Gastroesophageal sphincter (tissue), 4 donors: ENCODE measurements at regions not wholly inside any gene's neighbourhood (a gene's known extent, or its start where the extent isn't known, plus 50 kb on each side); places are given as distances from the start of the nearest gene placed in this dataset.

Source experiments
- ATAC-seq: fragments of 150-250 bp; one replicate; pipeline ENCODE4 v1.9.1; 2016; ENCODE audit warnings: mild to moderate bottlenecking, moderate library complexity
- H3K27ac ChIP-seq, 4 donors: fragments of 200-600 bp; sonication (generic) in 3 of 4; 1 replicate in 3 of 4; 2 replicates in 1 of 4; pipeline ENCODE4 v1.5.1; 2016 to 2019
- H3K27me3 ChIP-seq: fragments of 200-600 bp; sonication (generic); one replicate; pipeline ENCODE4 v1.5.1; 2019
- H3K36me3 ChIP-seq, 2 donors: fragments of 200-600 bp; sonication (generic); one replicate each; pipeline ENCODE4 v1.5.1; 2019; ENCODE audit warnings: control low read depth in 1 of 2
- H3K4me1 ChIP-seq, 3 donors: fragments of 200-600 bp; sonication (generic); 1 replicate in 2 of 3; 2 replicates in 1 of 3; pipeline ENCODE4 v1.5.1; 2016 to 2019; ENCODE audit warnings: control low read depth in 2 of 3
- H3K4me3 ChIP-seq, 2 donors: fragments of 200-600 bp; sonication (generic); one replicate each; pipeline ENCODE4 v1.5.1; 2019; ENCODE audit warnings: mild to moderate bottlenecking in 1 of 2, moderate library complexity in 1 of 2
- H3K9me3 ChIP-seq, 3 donors: fragments of 200-600 bp; sonication (generic); one replicate each; pipeline ENCODE4 v1.5.1; 2017 to 2019; ENCODE audit warnings: control low read depth in 2 of 3
- EP300 ChIP-seq: sonication (generic); formaldehyde crosslinking; IDR thresholded peaks from one replicate; pipeline ENCODE4 v1.6.1; 2017; ENCODE audit warnings: antibody characterized with exemption, mild to moderate bottlenecking
- POLR2A ChIP-seq, 2 donors: fragments of 450-650 bp; IDR thresholded peaks; one replicate each; pipeline ENCODE4 v1.6.1; 2017; ENCODE audit warnings: antibody characterized with exemption in 2 of 2, mild to moderate bottlenecking in 2 of 2, moderate library complexity in 1 of 2
- POLR2AphosphoS5 ChIP-seq: sonication (generic); formaldehyde crosslinking; IDR thresholded peaks from one replicate; pipeline ENCODE4 v1.6.1; 2017; ENCODE audit warnings: antibody characterized with exemption
- WGBS, 2 donors: methylation state at CpG; one replicate each; pipeline ENCODE4 v1.1.5; 2018; ENCODE audit warnings: low coverage in 1 of 2; 5-methylcytosine and 5-hydroxymethylcytosine counted together
- TF ChIP-seq, protein P1 (sequence below), 4 experiments: fragments of 200-600 bp in 2 of 4; fragments of 450-650 bp in 2 of 4; sonication (generic) in 1 of 4; IDR thresholded peaks; one replicate each; pipeline ENCODE4 v1.5.1; 2017 to 2019; ENCODE audit warnings: antibody characterized with exemption in 4 of 4, mild to moderate bottlenecking in 2 of 4, moderate library complexity in 2 of 4

DNA sequence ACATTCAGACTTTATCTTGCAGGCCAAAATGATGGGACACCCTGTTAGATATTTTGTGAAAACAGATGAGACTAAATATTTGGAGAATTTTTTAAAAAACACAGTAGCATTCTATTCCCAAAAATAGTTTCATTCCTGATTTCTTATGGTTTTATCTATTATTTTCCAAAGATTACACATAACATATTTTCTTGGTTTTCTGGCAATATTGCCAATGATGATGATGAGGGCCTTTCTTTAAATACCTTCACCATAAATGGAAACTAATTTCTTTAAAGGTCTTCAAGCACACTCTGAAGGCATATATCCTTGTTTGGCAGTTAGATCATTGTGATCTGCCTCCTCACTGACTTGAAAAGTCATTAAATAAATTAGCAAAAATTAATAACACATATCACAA, 522.3 kb upstream of the LUZP2 start:
- ATAC-seq: no peak
- Histone ChIP-seq H3K27me3 (no peaks in the 10 kb centered on the region), H3K9me3 (no peaks in the 10 kb centered on the region), H3K4me1 (no peaks in the 10 kb centered on the region), H3K4me3 (no peak overlapping the region), H3K27ac (no peak overlapping the region), H3K36me3 (no peaks in the 10 kb centered on the region)
- TF ChIP-seq, protein P1, sequence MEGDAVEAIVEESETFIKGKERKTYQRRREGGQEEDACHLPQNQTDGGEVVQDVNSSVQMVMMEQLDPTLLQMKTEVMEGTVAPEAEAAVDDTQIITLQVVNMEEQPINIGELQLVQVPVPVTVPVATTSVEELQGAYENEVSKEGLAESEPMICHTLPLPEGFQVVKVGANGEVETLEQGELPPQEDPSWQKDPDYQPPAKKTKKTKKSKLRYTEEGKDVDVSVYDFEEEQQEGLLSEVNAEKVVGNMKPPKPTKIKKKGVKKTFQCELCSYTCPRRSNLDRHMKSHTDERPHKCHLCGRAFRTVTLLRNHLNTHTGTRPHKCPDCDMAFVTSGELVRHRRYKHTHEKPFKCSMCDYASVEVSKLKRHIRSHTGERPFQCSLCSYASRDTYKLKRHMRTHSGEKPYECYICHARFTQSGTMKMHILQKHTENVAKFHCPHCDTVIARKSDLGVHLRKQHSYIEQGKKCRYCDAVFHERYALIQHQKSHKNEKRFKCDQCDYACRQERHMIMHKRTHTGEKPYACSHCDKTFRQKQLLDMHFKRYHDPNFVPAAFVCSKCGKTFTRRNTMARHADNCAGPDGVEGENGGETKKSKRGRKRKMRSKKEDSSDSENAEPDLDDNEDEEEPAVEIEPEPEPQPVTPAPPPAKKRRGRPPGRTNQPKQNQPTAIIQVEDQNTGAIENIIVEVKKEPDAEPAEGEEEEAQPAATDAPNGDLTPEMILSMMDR (IDR thresholded peaks at IDR 0.05): no peak
- TF ChIP-seq EP300 (no peak), POLR2A (IDR thresholded peaks at IDR 0.05) (no peak), POLR2AphosphoS5 (no peak)

DNA sequence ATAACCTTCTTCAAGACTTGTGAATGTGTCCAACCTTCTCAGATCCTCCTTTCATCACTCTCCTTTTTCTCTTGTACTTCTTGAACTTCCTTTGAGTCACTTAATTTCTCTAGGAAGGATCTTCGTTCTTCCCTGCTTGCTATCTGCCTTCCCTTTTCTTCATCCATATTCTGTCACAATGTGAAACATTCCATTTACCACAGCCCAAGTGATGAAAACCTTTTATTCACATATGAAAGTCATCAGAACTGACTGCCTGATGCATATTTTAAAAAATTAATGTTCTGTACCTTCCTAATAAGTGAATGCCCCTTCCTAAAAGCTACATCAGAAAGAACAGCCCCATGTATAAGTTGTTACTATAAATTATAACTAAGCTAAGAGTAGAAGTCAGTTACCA, 520.4 kb upstream of the LUZP2 start:
- no peaks in the 10 kb centered on the region for H3K9me3 ChIP-seq
- 30 to 100% methylated on average over 1 of the region's 1 CpG for WGBS, 2 donors
- H3K27me3 ChIP-seq: no peaks in the 10 kb centered on the region
- no peaks in the 10 kb centered on the region for H3K36me3 ChIP-seq
- H3K4me3 ChIP-seq: no peak overlapping the region
- no peaks in the 10 kb centered on the region for H3K4me1 ChIP-seq
- H3K27ac ChIP-seq: no peak overlapping the region
- TF ChIP-seq POLR2AphosphoS5: no peak
- no peak for ATAC-seq

DNA sequence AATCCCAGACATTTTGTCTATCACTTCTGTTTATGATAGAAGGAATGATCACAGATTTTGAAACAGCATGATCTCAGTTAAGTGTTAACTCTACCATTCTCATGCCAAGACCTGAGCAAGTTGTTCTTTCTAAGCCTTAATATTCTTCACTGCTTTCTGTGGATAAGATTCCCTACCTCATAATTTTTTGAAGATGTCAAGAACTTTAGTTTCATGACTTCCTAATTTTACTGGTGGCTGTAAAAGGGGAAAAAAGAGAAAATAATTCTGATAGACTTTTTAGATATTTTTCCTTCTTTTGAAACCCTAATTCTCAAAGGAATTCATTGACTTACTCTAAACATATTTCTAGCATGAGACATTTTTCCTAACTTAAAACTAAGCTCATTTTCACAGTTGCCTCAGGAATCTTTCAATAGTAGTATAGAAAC, 520.0 kb upstream of the LUZP2 start:
- no peak for ATAC-seq
- TF ChIP-seq POLR2A (IDR thresholded peaks at IDR 0.05) (no peak), EP300 (no peak), POLR2AphosphoS5 (no peak)

DNA sequence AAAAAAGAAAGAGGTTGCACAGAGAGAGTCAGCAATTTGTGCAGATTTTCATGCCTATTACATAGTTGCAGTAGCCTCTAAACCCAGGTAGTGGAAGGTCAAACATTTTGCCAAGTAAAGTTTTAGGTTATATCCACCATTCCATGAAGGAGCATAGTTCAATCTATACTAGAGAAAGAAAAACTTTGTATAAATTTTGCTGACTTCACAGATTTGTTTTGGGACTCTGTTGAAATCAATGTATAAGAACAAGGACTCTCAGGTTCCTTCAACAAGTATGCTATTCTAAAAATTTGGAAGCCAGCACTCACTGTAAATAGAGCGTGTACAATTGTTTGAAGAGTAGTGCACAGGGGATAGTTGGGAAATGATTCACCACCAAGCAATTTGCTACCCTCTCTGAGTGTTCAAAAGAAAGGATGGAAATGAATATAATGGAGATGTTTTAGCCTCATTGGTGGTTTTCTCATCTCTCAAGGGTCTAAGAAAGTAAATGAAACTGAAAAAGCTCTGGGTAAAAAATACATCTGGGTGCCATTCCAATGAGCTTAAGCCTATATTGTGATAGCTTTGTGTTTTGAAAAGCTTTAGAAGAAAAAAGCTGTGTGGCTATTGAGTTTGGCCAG, 508.4 kb upstream of the LUZP2 start:
- no peak for ATAC-seq
- H3K27ac ChIP-seq: no peak overlapping the region
- no peak overlapping the region for H3K4me3 ChIP-seq
- H3K9me3 ChIP-seq: no peaks in the 10 kb centered on the region
- TF ChIP-seq POLR2AphosphoS5: no peak
- TF ChIP-seq POLR2A (IDR thresholded peaks at IDR 0.05): no peak
- TF ChIP-seq, protein P1 (IDR thresholded peaks at IDR 0.05): no peak
- no peak for TF ChIP-seq EP300
- no peaks in the 10 kb centered on the region for H3K36me3 ChIP-seq
- no peaks in the 10 kb centered on the region for H3K4me1 ChIP-seq
- no peaks in the 10 kb centered on the region for H3K27me3 ChIP-seq
- WGBS, 2 donors: 64% methylated on average over 1 of the region's 1 CpG; no CpG with 5 or more reads in 1 of the 2 donors

More for the DNA sequence above, 520.0 kb upstream of the LUZP2 start:
- no peak overlapping the region for H3K27ac ChIP-seq
- H3K36me3 ChIP-seq: no peaks in the 10 kb centered on the region
- H3K4me3 ChIP-seq: no peak overlapping the region
- no peaks in the 10 kb centered on the region for H3K4me1 ChIP-seq
- H3K27me3 ChIP-seq: no peaks in the 10 kb centered on the region
- no peaks in the 10 kb centered on the region for H3K9me3 ChIP-seq

DNA sequence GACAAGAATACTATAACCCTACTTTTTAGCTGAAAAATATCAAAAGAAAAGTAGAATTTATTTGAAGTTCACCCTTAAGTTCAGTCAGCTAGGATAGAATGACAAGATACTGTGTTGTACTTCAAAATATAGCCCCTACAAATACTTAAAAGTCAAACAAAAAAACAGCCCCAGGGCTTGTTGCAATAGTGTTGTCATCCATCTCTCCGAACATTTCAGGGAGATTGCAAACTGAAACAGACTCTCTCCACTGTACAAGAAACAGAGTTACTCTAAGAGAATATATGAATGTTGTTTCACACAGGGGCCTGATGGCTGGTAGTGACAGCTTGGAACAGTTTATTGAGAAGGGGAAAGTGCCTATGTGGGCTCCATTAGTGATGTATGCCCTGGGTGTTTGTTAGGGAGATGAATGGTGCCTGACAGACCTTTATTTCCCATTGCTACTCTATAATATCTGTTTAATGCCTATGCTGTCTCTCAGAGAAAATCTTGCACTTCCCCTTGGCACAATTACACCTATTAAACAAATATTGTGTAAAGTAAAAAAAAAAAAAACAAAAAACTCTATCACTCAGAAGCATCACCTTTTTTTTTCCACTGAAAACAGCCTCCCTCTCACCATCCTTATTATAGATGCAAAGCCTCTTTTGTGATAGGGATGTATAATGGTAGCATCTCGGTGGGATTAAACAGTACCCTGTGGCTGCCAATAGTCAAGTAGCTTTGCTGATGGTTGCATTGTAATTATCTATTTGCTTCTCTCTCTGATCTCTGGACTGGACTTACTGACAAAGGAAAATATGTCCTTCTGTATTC, 506.3 kb upstream of the LUZP2 start:
- no peaks in the 10 kb centered on the region for H3K4me1 ChIP-seq
- WGBS, 2 donors: 65 to 72% methylated on average over 2 of the region's 2 CpGs
- no peaks in the 10 kb centered on the region for H3K27me3 ChIP-seq
- no peaks in the 10 kb centered on the region for H3K36me3 ChIP-seq
- H3K4me3 ChIP-seq: no peak overlapping the region
- no peaks in the 10 kb centered on the region for H3K9me3 ChIP-seq
- no peak overlapping the region for H3K27ac ChIP-seq
- TF ChIP-seq POLR2A (IDR thresholded peaks at IDR 0.05): no peak
- no peak for TF ChIP-seq EP300
- TF ChIP-seq POLR2AphosphoS5: no peak
- TF ChIP-seq, protein P1 (IDR thresholded peaks at IDR 0.05): no peak
- no peak for ATAC-seq

DNA sequence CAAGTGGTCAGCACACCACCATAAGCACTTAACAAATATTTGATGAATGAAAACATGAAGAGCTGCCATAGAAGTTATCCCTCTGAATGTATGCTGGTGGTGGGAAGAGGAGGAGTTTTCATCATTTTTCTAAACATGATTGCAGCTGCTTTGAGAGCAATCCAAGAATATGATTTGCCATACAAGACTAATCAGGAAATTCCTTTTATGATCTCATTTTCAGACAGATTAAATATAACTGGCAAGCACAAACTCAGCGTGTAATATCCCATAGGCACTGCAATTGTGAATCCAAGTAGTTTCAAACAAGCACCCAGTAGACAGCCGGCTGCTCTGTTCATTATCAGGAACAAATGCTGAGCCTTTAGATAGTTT, 505.7 kb upstream of the LUZP2 start:
- no peak for ATAC-seq
- Histone ChIP-seq H3K4me1 (no peaks in the 10 kb centered on the region), H3K4me3 (no peak overlapping the region), H3K36me3 (no peaks in the 10 kb centered on the region), H3K27me3 (no peaks in the 10 kb centered on the region), H3K9me3 (no peaks in the 10 kb centered on the region), H3K27ac (no peak overlapping the region)
- no peak for TF ChIP-seq POLR2A (IDR thresholded peaks at IDR 0.05)
- no peak for TF ChIP-seq POLR2AphosphoS5
- TF ChIP-seq, protein P1 (IDR thresholded peaks at IDR 0.05): no peak
- TF ChIP-seq EP300: no peak
- WGBS, 2 donors: 38 to 62% methylated on average over 2 of the region's 2 CpGs
